GM12865 (cell line): ENCODE measurements at regions not wholly inside any gene's neighbourhood (a gene's known extent, or its start where the extent isn't known, plus 50 kb on each side); places are given as distances from the start of the nearest gene placed in this dataset.

ENCODE experiments used
- DNase-seq: peaks from one replicate; pipeline ENCODE4 v3.0.0; 2010; ENCODE audit warnings: low read depth
- H3K4me3 ChIP-seq: 2 replicates; pipeline ENCODE4 v1.5.1; 2011; ENCODE audit warnings: mild to moderate bottlenecking, low read depth, low read length, control low read depth
- TF ChIP-seq, protein P1 (sequence below): IDR thresholded peaks from 2 replicates; pipeline ENCODE4 v1.5.1; 2011; ENCODE audit warnings: low read length, control low read depth, low read depth, inconsistent platforms; ENCODE audit not compliant: insufficient read depth; ENCODE audit errors: missing control alignments

- no peak overlapping the region for H3K4me3 ChIP-seq
- DNase-seq: no peak
- TF ChIP-seq, protein P1, sequence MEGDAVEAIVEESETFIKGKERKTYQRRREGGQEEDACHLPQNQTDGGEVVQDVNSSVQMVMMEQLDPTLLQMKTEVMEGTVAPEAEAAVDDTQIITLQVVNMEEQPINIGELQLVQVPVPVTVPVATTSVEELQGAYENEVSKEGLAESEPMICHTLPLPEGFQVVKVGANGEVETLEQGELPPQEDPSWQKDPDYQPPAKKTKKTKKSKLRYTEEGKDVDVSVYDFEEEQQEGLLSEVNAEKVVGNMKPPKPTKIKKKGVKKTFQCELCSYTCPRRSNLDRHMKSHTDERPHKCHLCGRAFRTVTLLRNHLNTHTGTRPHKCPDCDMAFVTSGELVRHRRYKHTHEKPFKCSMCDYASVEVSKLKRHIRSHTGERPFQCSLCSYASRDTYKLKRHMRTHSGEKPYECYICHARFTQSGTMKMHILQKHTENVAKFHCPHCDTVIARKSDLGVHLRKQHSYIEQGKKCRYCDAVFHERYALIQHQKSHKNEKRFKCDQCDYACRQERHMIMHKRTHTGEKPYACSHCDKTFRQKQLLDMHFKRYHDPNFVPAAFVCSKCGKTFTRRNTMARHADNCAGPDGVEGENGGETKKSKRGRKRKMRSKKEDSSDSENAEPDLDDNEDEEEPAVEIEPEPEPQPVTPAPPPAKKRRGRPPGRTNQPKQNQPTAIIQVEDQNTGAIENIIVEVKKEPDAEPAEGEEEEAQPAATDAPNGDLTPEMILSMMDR: no peak
These were observed 139.2 kb upstream of the COL3A1 start for GRCh38 chr2:188835006-188835405.

DNA sequence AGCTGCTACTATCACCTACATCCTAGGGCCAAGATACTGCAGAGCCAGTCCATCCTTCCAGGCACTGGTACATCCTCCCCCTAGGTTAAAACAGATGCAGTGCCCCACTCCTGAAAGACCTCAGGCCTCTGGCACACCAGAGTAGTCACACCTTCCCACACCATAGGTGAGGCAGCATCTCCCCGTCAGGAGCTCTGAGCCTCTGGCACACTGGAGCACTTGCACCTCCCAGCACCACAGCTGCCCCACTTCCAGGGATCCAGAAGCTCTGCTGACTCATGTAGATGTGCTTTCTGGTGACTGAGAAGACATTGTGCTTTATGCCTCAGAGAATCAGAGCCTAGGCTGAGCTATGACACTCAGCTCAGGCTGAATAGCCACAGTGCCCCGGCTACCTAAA lies 138.4 kb upstream of the COL3A1 start:
- TF ChIP-seq, protein P1: no peak
- no peak for DNase-seq
- H3K4me3 ChIP-seq: no peak overlapping the region

- DNase-seq: no peak
- H3K4me3 ChIP-seq: no peak overlapping the region
- TF ChIP-seq, protein P1: no peak
These were observed 128.5 kb upstream of the COL3A1 start for GRCh38 chr2:188845692-188846091.

DNA sequence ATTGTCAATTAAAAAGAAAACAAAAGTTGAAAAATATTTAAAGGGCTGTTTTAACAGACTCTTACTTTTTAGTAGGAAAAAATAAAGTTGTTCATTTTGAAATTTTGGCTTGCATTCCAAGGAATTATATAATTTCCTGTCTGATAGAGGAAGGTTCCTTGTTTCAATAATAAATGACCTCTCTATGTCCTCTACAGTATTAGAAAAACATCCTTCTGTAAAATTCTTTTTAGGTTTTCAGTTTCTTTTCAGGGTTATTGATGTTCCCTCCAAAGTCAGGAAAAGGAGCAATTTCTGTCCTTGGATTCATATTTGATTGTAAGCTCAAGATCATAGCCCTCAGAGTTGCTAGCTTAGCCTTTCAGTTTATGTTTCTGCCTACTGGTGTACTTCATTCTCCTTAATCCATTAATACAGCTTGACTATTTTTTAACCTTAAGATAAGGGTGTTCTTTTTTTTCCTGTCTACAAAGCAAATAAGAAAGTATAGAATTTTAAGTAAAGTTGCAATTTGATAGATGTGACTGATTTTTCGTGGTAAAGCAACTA lies 125.2 kb upstream of the COL3A1 start:
- DNase-seq: no peak
- no peak overlapping the region for H3K4me3 ChIP-seq
- TF ChIP-seq, protein P1: no peak

DNA sequence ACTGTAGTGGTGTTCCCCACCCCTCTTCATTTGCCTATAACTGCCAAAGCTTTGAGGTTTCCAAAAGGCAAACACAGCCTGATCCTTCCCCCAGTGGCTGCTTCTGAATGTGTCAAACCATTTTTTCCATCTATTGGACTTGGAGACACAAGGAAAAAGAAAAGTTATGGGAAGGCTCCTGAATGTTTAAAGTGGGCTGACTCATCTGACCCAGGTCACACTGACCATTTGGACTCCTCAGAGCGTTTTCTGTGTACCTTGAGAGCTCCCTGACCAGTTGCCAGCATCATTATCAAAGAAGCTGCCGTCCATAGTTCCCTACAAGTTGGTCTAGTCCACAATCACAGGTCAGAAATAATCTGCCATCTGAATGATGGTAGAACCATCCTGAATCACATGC lies 123.4 kb upstream of the COL3A1 start:
- TF ChIP-seq, protein P1: no peak
- no peak overlapping the region for H3K4me3 ChIP-seq
- no peak for DNase-seq

DNA sequence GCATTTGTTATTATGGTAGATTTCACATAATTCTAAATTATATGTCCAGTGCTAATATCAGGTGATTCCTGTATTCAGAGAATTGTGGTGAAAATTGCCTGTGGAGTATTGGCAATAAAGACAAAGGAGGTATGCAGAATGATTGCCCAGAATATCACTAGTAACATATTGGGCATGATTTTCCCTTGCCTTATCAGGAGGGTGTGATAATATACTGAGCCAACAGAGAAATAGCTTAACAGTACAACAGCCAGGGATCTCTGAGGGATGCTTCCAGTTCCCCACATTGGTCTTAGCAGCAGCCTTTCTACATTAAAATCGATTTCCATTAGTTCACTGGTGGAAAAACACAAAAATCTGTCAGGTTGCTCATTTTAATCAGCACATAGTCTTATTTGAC lies 122.9 kb upstream of the COL3A1 start:
- H3K4me3 ChIP-seq: no peak overlapping the region
- TF ChIP-seq, protein P1: no peak
- no peak for DNase-seq

GRCh38 chr2:188851826-188852225 lies 122.3 kb upstream of the COL3A1 start:
- no peak for DNase-seq
- TF ChIP-seq, protein P1: no peak
- no peak overlapping the region for H3K4me3 ChIP-seq
